ENCODE measurements at regions not wholly inside any gene's neighbourhood (a gene's known extent, or its start where the extent isn't known, plus 50 kb on each side); places are given as distances from the start of the nearest gene placed in this dataset.
A peak's percentile ranks its signal among the peaks of the same experiment; 100 is the strongest.

GRCh38 chr15:95669146-95669922, 661.2 kb upstream of the NR2F2 start:
- Histone ChIP-seq H3K27ac (ENCODE audit: low read length) (peak overlapping the region; percentile 78), H3K4me1 (ENCODE audit: low read length) (peaks cover 17% of the 10 kb centered on the region), H3F3A (ENCODE audit: insufficient read depth, low read length) (no peaks in the 10 kb centered on the region), H3K4me2 (ENCODE audit: low read depth, low read length) (peak overlapping the region; percentile 93), H3K36me3 (replicated peaks; ENCODE audit: insufficient read depth, low read length) (no peaks in the 10 kb centered on the region), H3K27me3 (replicated peaks; ENCODE audit: insufficient read depth, low read length) (no peaks in the 10 kb centered on the region), H4K20me1 (ENCODE audit: insufficient read depth, low read length) (no peaks in the 10 kb centered on the region), H3K9ac (ENCODE audit: low read length) (peak overlapping the region; percentile 77), H3K79me2 (ENCODE audit: low read length) (no peaks in the 10 kb centered on the region), H3K4me3 (ENCODE audit: low read length) (peak overlapping the region; percentile 65), H2AFZ (ENCODE audit: low read length) (peak overlapping the region; percentile 94), H3K9me3 (replicated peaks; ENCODE audit: insufficient read depth, low read length) (no peaks in the 10 kb centered on the region), H3K9me2 (replicated peaks; ENCODE audit: insufficient read depth, low read length) (no peaks in the 10 kb centered on the region)
- TF ChIP-seq EZH2phosphoT487 (IDR thresholded peaks at IDR 0.05; ENCODE audit: low read length) = no peak
- TF ChIP-seq CTCF (IDR thresholded peaks at IDR 0.05; ENCODE audit: low read length) = no peak
- no peak for TF ChIP-seq EZH2 (optimal IDR thresholded peaks at IDR 0.05; ENCODE audit: low read depth, low read length)
- peak; percentile 83 for DNase-seq

- no peak overlapping the region for H2AFZ ChIP-seq (ENCODE audit: low read length)
- no peak for DNase-seq
Observed at GRCh38 chr15:95674031-95674430, 656.5 kb upstream of the NR2F2 start.

GRCh38 chr15:95676500-95676899, 654.0 kb upstream of the NR2F2 start:
- H3K9me3 ChIP-seq (replicated peaks; ENCODE audit: insufficient read depth, low read length) = no peaks in the 10 kb centered on the region
- H3K36me3 ChIP-seq (replicated peaks; ENCODE audit: insufficient read depth, low read length) = no peaks in the 10 kb centered on the region
- H3K4me3 ChIP-seq (ENCODE audit: low read length) = no peak overlapping the region
- H3K4me1 ChIP-seq (ENCODE audit: low read length) = no peaks in the 10 kb centered on the region
- DNase-seq = no peak
- H3K27ac ChIP-seq (ENCODE audit: low read length) = no peak overlapping the region
- no peak overlapping the region for H2AFZ ChIP-seq (ENCODE audit: low read length)
- no peak for TF ChIP-seq CTCF (IDR thresholded peaks at IDR 0.05; ENCODE audit: low read length)
- TF ChIP-seq EZH2phosphoT487 (IDR thresholded peaks at IDR 0.05; ENCODE audit: low read length) = no peak
- no peak for TF ChIP-seq EZH2 (optimal IDR thresholded peaks at IDR 0.05; ENCODE audit: low read depth, low read length)
- no peak overlapping the region for H3K4me2 ChIP-seq (ENCODE audit: low read depth, low read length)
- H3K27me3 ChIP-seq (replicated peaks; ENCODE audit: insufficient read depth, low read length) = no peaks in the 10 kb centered on the region
- no peaks in the 10 kb centered on the region for H3K79me2 ChIP-seq (ENCODE audit: low read length)
- no peaks in the 10 kb centered on the region for H4K20me1 ChIP-seq (ENCODE audit: insufficient read depth, low read length)
- H3K9ac ChIP-seq (ENCODE audit: low read length) = no peak overlapping the region
- no peaks in the 10 kb centered on the region for H3F3A ChIP-seq (ENCODE audit: insufficient read depth, low read length)
- no peaks in the 10 kb centered on the region for H3K9me2 ChIP-seq (replicated peaks; ENCODE audit: insufficient read depth, low read length)

More at GRCh38 chr15:95674031-95674430, 656.5 kb upstream of the NR2F2 start:
- Histone ChIP-seq H3F3A (ENCODE audit: insufficient read depth, low read length) (no peaks in the 10 kb centered on the region), H3K36me3 (replicated peaks; ENCODE audit: insufficient read depth, low read length) (no peaks in the 10 kb centered on the region), H3K4me3 (ENCODE audit: low read length) (no peak overlapping the region), H4K20me1 (ENCODE audit: insufficient read depth, low read length) (no peaks in the 10 kb centered on the region), H3K27ac (ENCODE audit: low read length) (no peak overlapping the region), H3K9me2 (replicated peaks; ENCODE audit: insufficient read depth, low read length) (no peaks in the 10 kb centered on the region), H3K27me3 (replicated peaks; ENCODE audit: insufficient read depth, low read length) (no peaks in the 10 kb centered on the region), H3K9ac (ENCODE audit: low read length) (no peak overlapping the region), H3K4me2 (ENCODE audit: low read depth, low read length) (no peak overlapping the region), H3K4me1 (ENCODE audit: low read length) (peaks cover 6% of the 10 kb centered on the region), H3K79me2 (ENCODE audit: low read length) (no peaks in the 10 kb centered on the region), H3K9me3 (replicated peaks; ENCODE audit: insufficient read depth, low read length) (no peaks in the 10 kb centered on the region)
- no peak for TF ChIP-seq EZH2phosphoT487 (IDR thresholded peaks at IDR 0.05; ENCODE audit: low read length)

Data from MM.1S (cell line).